Coronary artery (tissue), 2 donors: ENCODE measurements at regions not wholly inside any gene's neighbourhood (a gene's known extent, or its start where the extent isn't known, plus 50 kb on each side); places are given as distances from the start of the nearest gene placed in this dataset.

Experiments used
- DNase-seq: peaks from one replicate; pipeline ENCODE4 v3.0.0-alpha.2; 2017; ENCODE audit warnings: low spot score
- H3K27ac ChIP-seq, 2 donors: fragments of 200-600 bp; sonication (generic); one replicate each; pipeline ENCODE4 v1.5.1; 2016 to 2019
- H3K4me3 ChIP-seq: fragments of 200-600 bp; sonication (generic); 2 replicates; pipeline ENCODE4 v1.5.1; 2016; ENCODE audit warnings: mild to moderate bottlenecking, moderate library complexity
- TF ChIP-seq, protein P1 (sequence below): fragments of 200-600 bp; sonication (generic); IDR thresholded peaks from one replicate; pipeline ENCODE4 v1.5.1; 2019; ENCODE audit warnings: antibody characterized with exemption

DNA sequence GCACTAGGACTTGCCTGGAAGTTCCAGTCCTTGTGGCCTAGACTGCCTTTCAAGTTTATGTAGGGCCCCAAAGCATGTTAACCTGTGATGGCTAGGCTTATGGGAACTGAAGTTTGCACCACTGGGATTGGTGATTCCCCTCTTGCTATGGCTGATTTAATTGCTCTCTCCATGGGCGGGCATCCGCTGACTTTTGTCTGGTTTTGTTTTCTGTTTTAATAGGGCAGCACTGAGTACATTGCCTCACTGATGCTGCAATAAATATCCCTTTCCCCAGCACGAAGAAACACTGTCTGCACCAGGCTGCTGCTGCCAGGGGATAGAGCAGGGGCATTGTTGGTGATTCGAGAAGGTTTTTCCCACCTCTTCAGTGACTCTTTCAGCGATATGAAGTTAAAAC lies 73.3 kb upstream of the PDE4B start:
- no peak overlapping the region for H3K27ac ChIP-seq
- H3K4me3 ChIP-seq = no peak overlapping the region
- no peak for DNase-seq
- TF ChIP-seq, protein P1, sequence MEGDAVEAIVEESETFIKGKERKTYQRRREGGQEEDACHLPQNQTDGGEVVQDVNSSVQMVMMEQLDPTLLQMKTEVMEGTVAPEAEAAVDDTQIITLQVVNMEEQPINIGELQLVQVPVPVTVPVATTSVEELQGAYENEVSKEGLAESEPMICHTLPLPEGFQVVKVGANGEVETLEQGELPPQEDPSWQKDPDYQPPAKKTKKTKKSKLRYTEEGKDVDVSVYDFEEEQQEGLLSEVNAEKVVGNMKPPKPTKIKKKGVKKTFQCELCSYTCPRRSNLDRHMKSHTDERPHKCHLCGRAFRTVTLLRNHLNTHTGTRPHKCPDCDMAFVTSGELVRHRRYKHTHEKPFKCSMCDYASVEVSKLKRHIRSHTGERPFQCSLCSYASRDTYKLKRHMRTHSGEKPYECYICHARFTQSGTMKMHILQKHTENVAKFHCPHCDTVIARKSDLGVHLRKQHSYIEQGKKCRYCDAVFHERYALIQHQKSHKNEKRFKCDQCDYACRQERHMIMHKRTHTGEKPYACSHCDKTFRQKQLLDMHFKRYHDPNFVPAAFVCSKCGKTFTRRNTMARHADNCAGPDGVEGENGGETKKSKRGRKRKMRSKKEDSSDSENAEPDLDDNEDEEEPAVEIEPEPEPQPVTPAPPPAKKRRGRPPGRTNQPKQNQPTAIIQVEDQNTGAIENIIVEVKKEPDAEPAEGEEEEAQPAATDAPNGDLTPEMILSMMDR = no peak

DNA sequence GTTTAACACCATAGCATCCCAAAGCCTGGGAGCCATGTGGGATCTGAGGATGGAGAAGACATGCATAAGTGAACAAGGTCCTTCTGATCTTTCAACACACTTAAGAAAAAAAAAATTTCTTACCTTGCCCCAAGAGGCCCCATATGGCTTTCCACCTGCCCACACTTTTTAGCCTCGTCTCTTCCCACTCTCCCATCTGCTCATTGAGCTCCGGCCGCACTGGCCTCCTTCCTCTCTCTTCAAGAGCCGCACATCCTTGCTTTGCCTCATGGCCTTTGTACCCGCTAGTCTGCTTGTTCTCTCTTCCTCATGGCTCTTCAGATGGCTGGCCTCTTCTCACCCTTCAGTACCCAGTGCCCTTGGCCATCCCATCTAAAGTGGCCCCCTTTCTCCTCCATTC lies 70.2 kb upstream of the PDE4B start:
- no peak for DNase-seq
- Histone ChIP-seq H3K4me3 (no peak overlapping the region), H3K27ac (no peak overlapping the region)
- TF ChIP-seq, protein P1 = no peak

DNA sequence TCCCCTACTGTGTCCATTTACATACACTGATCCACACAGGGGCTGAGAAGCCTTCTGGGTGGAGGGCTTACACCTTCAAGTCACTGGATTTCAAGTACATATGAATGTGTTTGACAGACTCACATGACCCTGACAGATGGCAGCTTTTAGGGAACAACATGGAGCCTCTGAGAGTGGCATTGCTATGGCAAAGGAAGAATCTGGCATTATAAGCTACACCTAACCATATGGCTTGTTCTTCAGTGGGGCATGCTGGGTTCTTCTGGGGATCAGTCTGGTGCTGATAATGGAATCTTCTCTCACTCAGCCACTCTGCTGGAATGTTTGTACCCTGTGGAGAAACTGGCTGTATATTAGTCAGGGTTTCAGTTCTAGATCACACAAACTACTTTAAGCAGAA lies 68.5 kb upstream of the PDE4B start:
- Histone ChIP-seq H3K27ac (no peak overlapping the region), H3K4me3 (no peak overlapping the region)
- TF ChIP-seq, protein P1 = no peak
- DNase-seq = no peak

DNA sequence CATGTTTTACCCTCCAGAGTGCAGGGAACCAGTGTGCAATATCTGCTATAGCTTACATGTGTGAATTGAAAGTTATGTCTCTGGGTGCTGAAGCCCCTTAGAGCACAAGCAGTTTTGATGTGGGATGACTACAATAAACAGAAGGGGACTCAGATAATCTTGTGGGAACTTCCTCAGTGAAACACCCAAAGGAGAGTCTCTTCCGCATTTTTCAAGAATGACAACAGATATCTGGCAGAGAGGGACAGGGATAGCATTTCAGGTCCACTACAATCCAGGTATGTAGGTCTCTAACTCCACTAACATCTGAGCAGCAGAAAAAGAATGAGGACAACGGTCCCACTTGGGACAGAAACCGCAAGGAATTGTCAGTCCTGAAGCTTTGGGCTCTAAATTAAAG lies 67.6 kb upstream of the PDE4B start:
- TF ChIP-seq, protein P1 = no peak
- no peak for DNase-seq
- H3K4me3 ChIP-seq = no peak overlapping the region
- H3K27ac ChIP-seq = no peak overlapping the region

DNA sequence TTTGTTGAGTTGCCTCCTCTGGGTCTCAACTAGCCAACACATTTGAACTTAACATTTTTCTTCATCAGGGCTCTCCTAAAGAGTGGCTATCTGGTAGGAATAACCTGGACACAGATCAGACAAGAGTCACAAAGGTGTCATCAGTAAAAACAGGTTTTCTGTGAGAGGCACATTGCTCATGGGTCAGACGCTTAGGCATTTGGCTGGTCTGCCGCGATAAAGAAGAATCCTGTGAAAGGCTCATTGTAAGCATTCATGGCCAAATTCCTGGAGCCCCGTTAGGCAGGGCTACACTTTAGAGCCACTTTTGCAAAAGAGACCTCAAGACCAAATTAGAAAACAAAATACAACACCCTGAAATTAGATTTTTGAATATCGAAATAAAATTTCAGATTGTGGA lies 64.2 kb upstream of the PDE4B start:
- TF ChIP-seq, protein P1 = no peak
- no peak for DNase-seq
- Histone ChIP-seq H3K27ac (no peak overlapping the region), H3K4me3 (no peak overlapping the region)

DNA sequence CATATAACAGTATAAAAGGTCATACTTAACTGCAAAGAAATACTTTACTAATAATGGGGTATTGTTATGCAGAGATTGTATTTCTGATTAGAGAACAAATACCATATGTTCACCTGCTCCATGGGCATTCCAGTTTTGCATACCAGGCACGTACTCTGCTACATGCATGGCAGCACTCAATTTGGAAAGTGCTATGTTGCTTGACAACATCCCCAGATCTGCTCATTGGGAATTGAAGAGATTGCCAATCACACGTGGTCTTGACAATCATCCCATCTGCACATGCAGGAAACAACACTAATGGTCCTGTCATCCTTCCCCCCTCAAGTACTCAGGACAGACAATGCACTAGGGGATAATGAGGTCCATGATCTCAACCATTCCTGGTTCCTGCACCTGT lies 63.4 kb upstream of the PDE4B start:
- H3K27ac ChIP-seq = no peak overlapping the region
- DNase-seq = no peak
- TF ChIP-seq, protein P1 = no peak
- H3K4me3 ChIP-seq = no peak overlapping the region

DNA sequence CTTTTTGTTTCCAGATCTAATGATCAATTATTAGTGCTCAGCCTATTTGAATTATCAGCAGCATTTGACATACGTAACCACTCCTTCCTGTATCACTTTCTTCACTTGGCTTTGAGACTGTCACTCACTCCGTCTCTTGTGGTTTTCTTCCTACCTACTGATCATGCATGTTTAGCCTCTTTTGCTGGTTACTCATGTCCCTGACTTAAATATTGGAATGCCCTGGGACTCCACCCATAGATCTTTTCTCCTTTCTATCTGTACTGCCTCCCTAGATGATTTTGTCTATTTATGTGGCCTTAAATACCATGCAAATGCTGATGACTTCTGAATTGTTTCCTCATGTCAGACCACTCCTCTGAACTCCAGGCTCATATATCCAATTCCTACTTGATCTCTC lies 57.7 kb upstream of the PDE4B start:
- DNase-seq = no peak

More for the DNA sequence above, 57.7 kb upstream of the PDE4B start:
- H3K27ac ChIP-seq = no peak overlapping the region
- TF ChIP-seq, protein P1 = no peak
- no peak overlapping the region for H3K4me3 ChIP-seq
